ENCODE measurements at regions not wholly inside any gene's neighbourhood (a gene's known extent, or its start where the extent isn't known, plus 50 kb on each side); places are given as distances from the start of the nearest gene placed in this dataset.

DNA sequence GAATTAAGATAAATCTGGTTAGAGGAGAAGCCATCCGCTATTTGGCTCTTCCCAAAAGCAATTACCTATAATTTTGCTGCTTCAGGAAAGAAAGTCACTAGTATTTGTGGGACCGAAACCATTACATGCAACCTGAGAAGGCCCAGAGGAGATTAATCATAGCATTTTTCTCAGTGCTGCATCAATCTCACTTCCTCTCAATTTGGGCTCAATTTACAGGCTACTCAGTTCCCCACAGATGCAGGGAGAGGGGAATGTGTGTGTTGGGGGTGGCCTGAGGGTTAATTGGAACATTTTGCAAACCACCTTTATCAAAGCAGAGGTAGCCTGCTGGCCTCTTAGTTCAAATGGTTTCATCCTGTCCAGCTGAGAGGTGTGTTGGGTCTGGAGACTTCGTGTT, 394.7 kb upstream of the ASIC2 start:
- no TSS peak for BruUV-seq (replicated peaks)
- TF ChIP-seq SPI1 (IDR thresholded peaks at IDR 0.05; ENCODE audit: borderline replicate concordance, insufficient read depth, low read depth, low read length), result peak; percentile 51; the same call in 1 of the 2 replicates
- no peak for TF ChIP-seq ZZZ3 (IDR thresholded peaks at IDR 0.05; ENCODE audit: control insufficient read depth, insufficient read length, low read depth)
- TF ChIP-seq GABPA (IDR thresholded peaks at IDR 0.05; ENCODE audit: low read depth), result no peak
- no peak for TF ChIP-seq MEF2B (IDR thresholded peaks at IDR 0.05; ENCODE audit: partially characterized antibody, poor library complexity, severe bottlenecking)
- no peak for TF ChIP-seq TAF1 (IDR thresholded peaks at IDR 0.05; ENCODE audit: borderline replicate concordance, low read depth, low read length)
- RAD21 ChIA-PET (ENCODE audit: unreplicated experiment), result no interaction called here

GRCh38 chr17:33688771-33689170, 395.7 kb upstream of the ASIC2 start:
- no peak overlapping the region for H3K27ac ChIP-seq (ENCODE audit: control insufficient read depth, insufficient read depth)
- no peak for DNase-seq (ENCODE audit: low read depth, low spot score)
- no peaks in the 10 kb centered on the region for H3K36me3 ChIP-seq (ENCODE audit: control insufficient read depth in 2 of 2, insufficient read depth in 2 of 2, low read length in 1 of 2)
- BruUV-seq (replicated peaks), result no TSS peak
- SMC1A ChIA-PET (ENCODE audit: uncharacterized antibody, unreplicated experiment), result no interaction called here
- no peaks in the 10 kb centered on the region for H3K9me3 ChIP-seq (replicated peaks; ENCODE audit: control insufficient read depth, insufficient read depth, low read length)
- no peak overlapping the region for H3K4me3 ChIP-seq
- H2AFZ ChIP-seq (ENCODE audit: control insufficient read depth, low read depth, low read length), result no peak overlapping the region
- TF ChIP-seq MEF2B (IDR thresholded peaks at IDR 0.05; ENCODE audit: partially characterized antibody, poor library complexity, severe bottlenecking) (no peak), CBX3 (IDR thresholded peaks at IDR 0.05; ENCODE audit: borderline replicate concordance, low read depth) (no peak), POLR2AphosphoS2 (IDR thresholded peaks at IDR 0.05; ENCODE audit: low read depth, low read length) (no peak), KDM1A (IDR thresholded peaks at IDR 0.05; ENCODE audit: borderline replicate concordance) (no peak), ZBED1 (IDR thresholded peaks at IDR 0.05; ENCODE audit: borderline replicate concordance) (no peak)
- TF ChIP-seq, protein P1, sequence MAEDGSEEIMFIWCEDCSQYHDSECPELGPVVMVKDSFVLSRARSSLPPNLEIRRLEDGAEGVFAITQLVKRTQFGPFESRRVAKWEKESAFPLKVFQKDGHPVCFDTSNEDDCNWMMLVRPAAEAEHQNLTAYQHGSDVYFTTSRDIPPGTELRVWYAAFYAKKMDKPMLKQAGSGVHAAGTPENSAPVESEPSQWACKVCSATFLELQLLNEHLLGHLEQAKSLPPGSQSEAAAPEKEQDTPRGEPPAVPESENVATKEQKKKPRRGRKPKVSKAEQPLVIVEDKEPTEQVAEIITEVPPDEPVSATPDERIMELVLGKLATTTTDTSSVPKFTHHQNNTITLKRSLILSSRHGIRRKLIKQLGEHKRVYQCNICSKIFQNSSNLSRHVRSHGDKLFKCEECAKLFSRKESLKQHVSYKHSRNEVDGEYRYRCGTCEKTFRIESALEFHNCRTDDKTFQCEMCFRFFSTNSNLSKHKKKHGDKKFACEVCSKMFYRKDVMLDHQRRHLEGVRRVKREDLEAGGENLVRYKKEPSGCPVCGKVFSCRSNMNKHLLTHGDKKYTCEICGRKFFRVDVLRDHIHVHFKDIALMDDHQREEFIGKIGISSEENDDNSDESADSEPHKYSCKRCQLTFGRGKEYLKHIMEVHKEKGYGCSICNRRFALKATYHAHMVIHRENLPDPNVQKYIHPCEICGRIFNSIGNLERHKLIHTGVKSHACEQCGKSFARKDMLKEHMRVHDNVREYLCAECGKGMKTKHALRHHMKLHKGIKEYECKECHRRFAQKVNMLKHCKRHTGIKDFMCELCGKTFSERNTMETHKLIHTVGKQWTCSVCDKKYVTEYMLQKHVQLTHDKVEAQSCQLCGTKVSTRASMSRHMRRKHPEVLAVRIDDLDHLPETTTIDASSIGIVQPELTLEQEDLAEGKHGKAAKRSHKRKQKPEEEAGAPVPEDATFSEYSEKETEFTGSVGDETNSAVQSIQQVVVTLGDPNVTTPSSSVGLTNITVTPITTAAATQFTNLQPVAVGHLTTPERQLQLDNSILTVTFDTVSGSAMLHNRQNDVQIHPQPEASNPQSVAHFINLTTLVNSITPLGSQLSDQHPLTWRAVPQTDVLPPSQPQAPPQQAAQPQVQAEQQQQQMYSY (CRISPR knock-in tag; IDR thresholded peaks at IDR 0.05), result no peak
- TF ChIP-seq, protein P2, sequence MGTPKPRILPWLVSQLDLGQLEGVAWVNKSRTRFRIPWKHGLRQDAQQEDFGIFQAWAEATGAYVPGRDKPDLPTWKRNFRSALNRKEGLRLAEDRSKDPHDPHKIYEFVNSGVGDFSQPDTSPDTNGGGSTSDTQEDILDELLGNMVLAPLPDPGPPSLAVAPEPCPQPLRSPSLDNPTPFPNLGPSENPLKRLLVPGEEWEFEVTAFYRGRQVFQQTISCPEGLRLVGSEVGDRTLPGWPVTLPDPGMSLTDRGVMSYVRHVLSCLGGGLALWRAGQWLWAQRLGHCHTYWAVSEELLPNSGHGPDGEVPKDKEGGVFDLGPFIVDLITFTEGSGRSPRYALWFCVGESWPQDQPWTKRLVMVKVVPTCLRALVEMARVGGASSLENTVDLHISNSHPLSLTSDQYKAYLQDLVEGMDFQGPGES (IDR thresholded peaks at IDR 0.05), result no peak
- TF ChIP-seq, protein P3, sequence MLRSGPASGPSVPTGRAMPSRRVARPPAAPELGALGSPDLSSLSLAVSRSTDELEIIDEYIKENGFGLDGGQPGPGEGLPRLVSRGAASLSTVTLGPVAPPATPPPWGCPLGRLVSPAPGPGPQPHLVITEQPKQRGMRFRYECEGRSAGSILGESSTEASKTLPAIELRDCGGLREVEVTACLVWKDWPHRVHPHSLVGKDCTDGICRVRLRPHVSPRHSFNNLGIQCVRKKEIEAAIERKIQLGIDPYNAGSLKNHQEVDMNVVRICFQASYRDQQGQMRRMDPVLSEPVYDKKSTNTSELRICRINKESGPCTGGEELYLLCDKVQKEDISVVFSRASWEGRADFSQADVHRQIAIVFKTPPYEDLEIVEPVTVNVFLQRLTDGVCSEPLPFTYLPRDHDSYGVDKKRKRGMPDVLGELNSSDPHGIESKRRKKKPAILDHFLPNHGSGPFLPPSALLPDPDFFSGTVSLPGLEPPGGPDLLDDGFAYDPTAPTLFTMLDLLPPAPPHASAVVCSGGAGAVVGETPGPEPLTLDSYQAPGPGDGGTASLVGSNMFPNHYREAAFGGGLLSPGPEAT (IDR thresholded peaks at IDR 0.05; ENCODE audit: low read depth), result no peak
- intact Hi-C loops (cut with micrococcal nuclease; ENCODE audit: unreplicated experiment) (no loop called here), in situ Hi-C loops (cut with MboI) (no loop called here)
- H3K27me3 ChIP-seq (replicated peaks in 1 of 2; ENCODE audit: control insufficient read depth in 2 of 2, insufficient read depth in 2 of 2, low read length in 1 of 2), result no peaks in the 10 kb centered on the region
- no peak overlapping the region for H3K9ac ChIP-seq (ENCODE audit: control insufficient read depth, insufficient read depth, low read length)
- RAD21 ChIA-PET (ENCODE audit: unreplicated experiment), result no interaction called here
- H3K4me1 ChIP-seq (ENCODE audit: control insufficient read depth, insufficient read depth, low read length), result no peaks in the 10 kb centered on the region
- H3K79me2 ChIP-seq (ENCODE audit: control insufficient read depth, insufficient read depth, low read length), result no peaks in the 10 kb centered on the region
- no peak for ATAC-seq
- no peak overlapping the region for H3K4me2 ChIP-seq (ENCODE audit: control insufficient read depth, insufficient read depth)
- H4K20me1 ChIP-seq (ENCODE audit: control insufficient read depth, insufficient read depth), result no peaks in the 10 kb centered on the region
- WGBS (ENCODE audit: insufficient coverage, insufficient replicate concordance, low lambda C conversion rate, missing lambda C conversion rate), result 66% methylated on average over 4 of the region's 4 CpGs
- CTCF ChIA-PET, result no interaction called here
- POLR2A ChIA-PET, result no interaction called here
- FAIRE-seq, result no peak

More for the DNA sequence above, 394.7 kb upstream of the ASIC2 start:
- WGBS (ENCODE audit: insufficient coverage, insufficient replicate concordance, low lambda C conversion rate, missing lambda C conversion rate), result 20% methylated on average over 3 of the region's 3 CpGs
- H3K79me2 ChIP-seq (ENCODE audit: control insufficient read depth, insufficient read depth, low read length), result no peaks in the 10 kb centered on the region
- intact Hi-C loops (cut with micrococcal nuclease; ENCODE audit: unreplicated experiment), result no loop called here
- ChIA-PET SMC1A (ENCODE audit: uncharacterized antibody, unreplicated experiment) (no interaction called here), POLR2A (no interaction called here), CTCF (interaction anchor here (5.6 kb wide), 1 partner anchor 13 kb away, joined by 32 read pairs; no protein-coding TSS in a partner anchor)
- no peaks in the 10 kb centered on the region for H3K36me3 ChIP-seq (ENCODE audit: control insufficient read depth in 2 of 2, insufficient read depth in 2 of 2, low read length in 1 of 2)
- H3K4me3 ChIP-seq, result no peak overlapping the region
- in situ Hi-C loops (cut with MboI), result no loop called here
- H3K27me3 ChIP-seq (replicated peaks in 1 of 2; ENCODE audit: control insufficient read depth in 2 of 2, insufficient read depth in 2 of 2, low read length in 1 of 2), result no peaks in the 10 kb centered on the region
- H3K27ac ChIP-seq (ENCODE audit: control insufficient read depth, insufficient read depth), result no peak overlapping the region
- H3K9me3 ChIP-seq (replicated peaks; ENCODE audit: control insufficient read depth, insufficient read depth, low read length), result no peaks in the 10 kb centered on the region
- H4K20me1 ChIP-seq (ENCODE audit: control insufficient read depth, insufficient read depth), result no peaks in the 10 kb centered on the region
- no peak overlapping the region for H3K4me2 ChIP-seq (ENCODE audit: control insufficient read depth, insufficient read depth)
- no peak for FAIRE-seq
- H3K4me1 ChIP-seq (ENCODE audit: control insufficient read depth, insufficient read depth, low read length), result no peaks in the 10 kb centered on the region
- ATAC-seq, result peak; percentile 48; the same call in 2 of the 3 replicates
- no peak for DNase-seq (ENCODE audit: low read depth, low spot score)
- no peak overlapping the region for H2AFZ ChIP-seq (ENCODE audit: control insufficient read depth, low read depth, low read length)
- no peak overlapping the region for H3K9ac ChIP-seq (ENCODE audit: control insufficient read depth, insufficient read depth, low read length)

Data from GM12878 (cell line).